ENCODE measurements at regions not wholly inside any gene's neighbourhood (a gene's known extent, or its start where the extent isn't known, plus 50 kb on each side); places are given as distances from the start of the nearest gene placed in this dataset.

- H3K9me3 ChIP-seq: no peaks in the 10 kb centered on the region
- Mint-ChIP-seq H3K36me3 (ENCODE audit: insufficient read depth, unreplicated experiment) (no peaks in the 10 kb centered on the region), H3K4me1 (ENCODE audit: low read depth, unreplicated experiment) (no peaks in the 10 kb centered on the region), H3K4me3 (ENCODE audit: unreplicated experiment) (no peak overlapping the region), H3K27me3 (ENCODE audit: insufficient read depth, unreplicated experiment) (no peaks in the 10 kb centered on the region), H3K9me3 (ENCODE audit: unreplicated experiment) (no peaks in the 10 kb centered on the region), H3K27ac (ENCODE audit: unreplicated experiment) (no peak overlapping the region)
- no peaks in the 10 kb centered on the region for H3K4me1 ChIP-seq
- no peak for DNase-seq
- no peaks in the 10 kb centered on the region for H3K36me3 ChIP-seq (ENCODE audit: control insufficient read depth, insufficient read depth, low read length)
- H3K4me3 ChIP-seq (ENCODE audit: low read depth, low read length): no peak overlapping the region
- ChIA-PET CTCF (no interaction called here), POLR2A (no interaction called here)
- no TSS peak for BruUV-seq (replicated peaks)
- no peaks in the 10 kb centered on the region for H3K27me3 ChIP-seq (replicated peaks; ENCODE audit: control insufficient read depth, insufficient read depth, low read length)
- intact Hi-C loops (cut with micrococcal nuclease; ENCODE audit: unreplicated experiment): no loop called here
- no peak for TF ChIP-seq CTCF (IDR thresholded peaks at IDR 0.05; ENCODE audit: insufficient read depth in 1 of 2, low read depth in 1 of 2, low read length in 1 of 2, severe bottlenecking in 1 of 2, unreplicated experiment in 1 of 2)
Observed at GRCh38 chr4:19544446-19545125, 707.1 kb upstream of the SLIT2 start.

GRCh38 chr4:19540859-19541540, 710.7 kb upstream of the SLIT2 start:
- H3K27me3 Mint-ChIP-seq (ENCODE audit: insufficient read depth, unreplicated experiment): peaks cover 2% of the 10 kb centered on the region
- no peaks in the 10 kb centered on the region for H3K9me3 Mint-ChIP-seq (ENCODE audit: unreplicated experiment)
- Histone ChIP-seq H3K4me3 (ENCODE audit: low read depth, low read length) (no peak overlapping the region), H3K36me3 (ENCODE audit: control insufficient read depth, insufficient read depth, low read length) (no peaks in the 10 kb centered on the region), H3K27me3 (replicated peaks; ENCODE audit: control insufficient read depth, insufficient read depth, low read length) (no peaks in the 10 kb centered on the region), H3K4me1 (no peaks in the 10 kb centered on the region), H3K9me3 (no peaks in the 10 kb centered on the region)
- no peaks in the 10 kb centered on the region for H3K36me3 Mint-ChIP-seq (ENCODE audit: insufficient read depth, unreplicated experiment)
- intact Hi-C loops (cut with micrococcal nuclease; ENCODE audit: unreplicated experiment): no loop called here
- ChIA-PET CTCF (no interaction called here), POLR2A (no interaction called here)
- BruUV-seq (replicated peaks): no TSS peak
- no peak overlapping the region for H3K4me3 Mint-ChIP-seq (ENCODE audit: unreplicated experiment)
- no peak overlapping the region for H3K27ac Mint-ChIP-seq (ENCODE audit: unreplicated experiment)
- DNase-seq: no peak
- no peak for TF ChIP-seq CTCF (IDR thresholded peaks at IDR 0.05; ENCODE audit: insufficient read depth in 1 of 2, low read depth in 1 of 2, low read length in 1 of 2, severe bottlenecking in 1 of 2, unreplicated experiment in 1 of 2)
- H3K4me1 Mint-ChIP-seq (ENCODE audit: low read depth, unreplicated experiment): no peaks in the 10 kb centered on the region

GRCh38 chr4:19539201-19539600, 712.5 kb upstream of the SLIT2 start:
- no TSS peak for BruUV-seq (replicated peaks)
- Histone ChIP-seq H3K4me3 (ENCODE audit: low read depth, low read length) (no peak overlapping the region), H3K4me1 (no peaks in the 10 kb centered on the region), H3K9me3 (no peaks in the 10 kb centered on the region), H3K27me3 (replicated peaks; ENCODE audit: control insufficient read depth, insufficient read depth, low read length) (no peaks in the 10 kb centered on the region), H3K36me3 (ENCODE audit: control insufficient read depth, insufficient read depth, low read length) (no peaks in the 10 kb centered on the region)
- Mint-ChIP-seq H3K4me1 (ENCODE audit: low read depth, unreplicated experiment) (no peaks in the 10 kb centered on the region), H3K27ac (ENCODE audit: unreplicated experiment) (no peak overlapping the region), H3K27me3 (ENCODE audit: insufficient read depth, unreplicated experiment) (peaks cover 2% of the 10 kb centered on the region), H3K36me3 (ENCODE audit: insufficient read depth, unreplicated experiment) (no peaks in the 10 kb centered on the region), H3K4me3 (ENCODE audit: unreplicated experiment) (no peak overlapping the region), H3K9me3 (ENCODE audit: unreplicated experiment) (no peaks in the 10 kb centered on the region)
- no peak for TF ChIP-seq CTCF (IDR thresholded peaks at IDR 0.05; ENCODE audit: insufficient read depth in 1 of 2, low read depth in 1 of 2, low read length in 1 of 2, severe bottlenecking in 1 of 2, unreplicated experiment in 1 of 2)
- ChIA-PET CTCF (no interaction called here), POLR2A (no interaction called here)
- intact Hi-C loops (cut with micrococcal nuclease; ENCODE audit: unreplicated experiment): no loop called here
- DNase-seq: no peak

Data from Caco-2 (cell line).